NCI-H2171 treated with DMSO at 0.1 percent for 48 hours (cell line): ENCODE measurements at regions not wholly inside any gene's neighbourhood (a gene's known extent, or its start where the extent isn't known, plus 50 kb on each side); places are given as distances from the start of the nearest gene placed in this dataset.

Experiments
- DNase-seq: peaks from one replicate; lab custom pipeline; 2025; lab: John Stamatoyannopoulos, UW

DNA sequence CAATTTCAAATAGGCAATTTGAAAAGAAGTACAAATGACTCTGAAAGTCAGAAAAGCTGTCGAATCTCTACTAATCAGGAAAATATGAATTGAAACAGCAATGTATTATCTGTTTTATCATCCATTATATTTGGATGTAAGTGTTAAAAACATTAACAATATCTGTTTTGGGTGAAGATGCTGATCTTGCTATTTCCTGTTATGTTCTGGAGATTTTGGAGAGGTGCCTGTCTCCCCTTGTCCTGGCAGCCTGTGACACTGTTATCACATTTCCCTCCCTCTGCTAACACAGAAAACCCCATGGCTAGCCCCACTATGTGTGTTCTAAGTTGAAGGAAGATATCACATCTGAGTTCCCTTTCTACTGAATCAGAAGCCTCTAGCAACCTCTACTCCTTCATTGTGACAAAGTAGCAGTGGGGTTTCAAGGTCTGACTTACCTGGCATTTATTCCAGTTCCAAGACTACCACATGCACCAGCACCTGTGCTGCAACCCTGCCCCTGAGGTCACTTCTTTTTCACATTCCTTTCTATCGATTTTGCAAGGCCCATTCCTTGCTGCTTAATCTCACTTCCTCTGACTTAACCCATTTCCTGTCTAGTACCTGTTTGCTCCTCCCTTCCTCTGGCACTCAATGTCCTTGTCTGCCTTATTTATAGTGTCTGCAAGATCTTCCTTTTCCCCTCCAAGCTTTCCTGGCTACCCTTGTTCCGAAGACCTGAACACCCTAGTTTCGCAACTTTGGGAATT, 95.5 kb upstream of the COL8A1 start:
- DNase-seq, result no peak

DNA sequence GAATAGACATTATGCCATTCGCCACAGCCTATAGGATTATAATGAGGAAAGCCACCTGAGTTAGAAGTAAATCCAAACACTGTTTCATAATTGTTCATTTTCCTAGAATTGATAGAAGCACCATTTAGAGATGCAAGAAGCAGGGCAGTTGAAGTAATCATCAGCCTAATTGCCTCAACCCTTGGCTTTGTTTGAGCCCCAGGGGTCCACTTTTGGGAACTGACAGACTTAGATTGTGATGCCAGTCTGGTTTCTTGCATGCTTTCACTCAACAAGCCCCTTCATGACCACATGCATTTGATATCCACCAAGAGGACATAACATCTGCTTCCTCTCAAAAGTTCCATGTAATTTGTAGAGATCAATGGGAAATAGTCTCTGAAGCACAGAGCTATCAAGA, 97.2 kb upstream of the COL8A1 start:
- DNase-seq, result no peak

DNA sequence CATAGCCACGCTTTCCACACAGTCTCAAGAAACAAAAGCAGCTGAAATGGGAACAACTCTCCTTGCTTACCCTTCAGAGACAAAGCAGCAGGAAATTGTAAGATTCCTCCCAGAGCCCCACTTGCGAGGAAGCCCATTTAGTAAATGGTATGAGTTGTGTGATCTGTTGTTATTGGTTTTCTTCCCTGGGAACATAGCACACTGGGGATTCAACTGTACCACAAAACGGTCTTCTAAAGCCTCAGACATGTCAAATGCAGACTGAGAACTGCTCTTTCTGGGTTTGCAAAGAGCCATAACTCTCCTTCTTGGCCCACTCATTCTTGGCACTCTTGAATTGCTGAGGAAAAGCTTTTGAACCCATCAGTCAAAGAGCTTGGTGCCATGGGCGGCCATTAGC, 101.0 kb upstream of the COL8A1 start:
- DNase-seq, result no peak

DNA sequence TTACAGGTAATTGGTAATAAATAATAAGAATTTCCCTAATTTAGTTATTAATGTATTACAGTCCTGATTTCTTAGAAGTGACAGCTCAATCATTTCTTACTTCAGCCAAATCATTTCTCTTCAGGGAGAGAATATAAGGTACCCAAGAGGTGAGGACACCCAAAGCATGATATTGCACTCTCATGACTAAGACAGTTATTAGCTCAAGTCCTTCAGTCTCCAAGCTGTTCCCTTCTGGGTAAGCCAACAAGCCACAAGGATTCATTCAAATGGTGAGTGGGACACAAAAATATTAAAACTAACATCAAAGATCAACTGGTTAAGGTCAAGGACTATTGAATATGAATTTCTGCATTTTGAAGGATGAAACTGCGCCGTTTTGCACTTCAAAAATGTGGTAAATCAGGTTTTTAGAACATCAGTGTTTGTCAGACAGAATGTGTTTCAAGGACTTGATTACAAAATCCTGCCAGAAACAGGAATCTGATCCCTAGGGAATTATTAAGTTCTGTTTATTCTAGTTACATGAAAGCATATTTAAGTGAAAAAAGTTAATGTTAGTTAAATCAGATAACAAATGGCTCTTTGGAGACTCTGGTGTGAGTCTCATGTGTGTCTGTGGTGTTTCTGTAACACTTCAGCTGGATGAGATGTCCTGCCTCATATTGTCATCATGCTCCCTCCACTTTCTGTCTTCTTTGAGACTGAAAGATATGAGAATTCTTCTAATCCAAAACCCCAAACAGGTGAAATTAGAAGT, 101.7 kb upstream of the COL8A1 start:
- DNase-seq, result no peak

DNA sequence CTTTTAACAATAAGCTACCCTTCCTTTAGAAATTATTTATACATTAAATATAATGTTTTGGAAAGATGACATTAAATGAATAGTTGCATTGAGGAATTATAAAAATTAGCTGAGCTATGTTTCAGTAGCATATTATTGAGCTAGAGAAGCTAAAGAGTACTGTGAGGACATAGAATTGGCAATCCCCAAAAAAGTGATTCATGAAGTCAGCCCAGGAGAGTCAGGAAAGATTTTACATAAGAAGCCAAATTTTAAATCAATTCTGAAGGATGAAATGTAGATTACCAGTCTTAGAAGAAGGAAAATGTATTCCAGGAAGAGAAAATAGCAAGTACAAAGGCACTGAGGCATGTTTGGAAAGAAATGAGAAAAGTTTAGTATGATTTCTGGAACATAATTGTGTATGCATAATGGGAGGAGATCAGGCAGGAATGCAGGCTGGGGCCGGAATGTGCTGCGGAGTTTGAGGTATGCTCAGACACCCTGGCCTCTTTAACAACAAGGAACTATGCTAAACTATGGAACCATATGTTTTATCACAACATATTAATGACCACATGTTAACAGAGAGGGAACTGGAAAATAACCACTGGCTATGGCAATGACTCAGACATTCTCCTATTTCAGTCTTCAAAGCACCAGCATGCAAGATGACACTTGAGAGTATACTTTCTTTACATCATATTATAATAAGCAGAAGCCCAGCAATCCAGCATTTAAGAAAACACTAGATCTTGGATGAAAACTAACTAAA, 103.3 kb upstream of the COL8A1 start:
- DNase-seq, result no peak

DNA sequence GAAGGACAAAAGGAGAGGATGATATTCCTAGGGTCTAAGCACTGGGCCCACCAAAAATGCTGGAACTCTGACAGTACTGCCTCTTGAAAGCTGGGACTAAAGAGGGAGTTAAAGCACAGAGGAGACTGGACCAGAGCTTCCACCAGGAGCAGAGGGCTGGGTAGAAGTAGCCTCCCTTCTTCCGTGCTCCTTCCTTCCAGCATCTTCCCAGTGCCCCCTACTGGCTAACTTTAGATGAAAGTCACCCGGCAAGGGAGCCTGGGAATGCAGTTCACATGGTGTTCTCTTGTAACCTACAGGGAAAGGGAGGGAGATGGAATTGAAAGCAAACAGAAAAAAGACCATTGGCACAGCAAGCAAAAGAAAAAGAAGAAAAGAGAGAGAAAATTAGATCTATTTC, 106.1 kb upstream of the COL8A1 start:
- no peak for DNase-seq

DNA sequence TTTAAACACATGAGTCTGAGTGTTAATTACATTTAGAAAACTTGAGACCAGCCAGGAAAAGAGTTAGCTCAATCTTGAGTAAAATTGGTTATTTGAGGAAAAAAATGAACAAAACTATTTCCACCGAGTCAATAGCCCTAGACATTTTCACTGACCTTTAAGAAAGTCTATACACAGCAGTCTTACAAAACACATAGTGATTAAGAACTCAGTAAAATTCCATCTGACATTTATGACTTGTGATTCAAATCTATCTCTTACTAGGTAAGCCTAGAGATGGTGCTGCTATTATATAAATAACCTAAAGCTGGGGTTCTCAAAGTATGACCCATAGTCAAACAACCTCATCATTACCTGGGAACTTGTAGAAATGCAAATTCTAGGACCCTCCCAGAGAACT, 109.1 kb upstream of the COL8A1 start:
- DNase-seq, result no peak

DNA sequence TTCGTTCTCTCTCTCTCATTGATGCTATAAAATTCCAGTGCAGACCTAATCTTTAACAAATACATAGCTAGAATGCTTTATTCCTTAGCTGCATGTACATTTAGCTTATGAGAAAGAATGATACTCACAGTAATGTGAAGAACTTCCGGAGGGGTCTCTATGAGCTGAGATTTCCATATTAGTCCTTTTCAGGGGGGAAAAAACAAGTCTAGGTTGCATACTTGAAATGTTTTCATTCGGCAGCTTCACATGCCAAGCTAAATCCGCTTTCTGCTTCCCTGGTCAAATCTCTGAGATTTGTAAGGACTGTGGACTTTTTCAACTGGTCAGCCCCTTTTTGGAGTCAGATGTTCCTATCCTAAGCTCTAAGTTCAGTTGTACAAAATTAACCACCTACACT, 111.5 kb upstream of the COL8A1 start:
- no peak for DNase-seq

DNA sequence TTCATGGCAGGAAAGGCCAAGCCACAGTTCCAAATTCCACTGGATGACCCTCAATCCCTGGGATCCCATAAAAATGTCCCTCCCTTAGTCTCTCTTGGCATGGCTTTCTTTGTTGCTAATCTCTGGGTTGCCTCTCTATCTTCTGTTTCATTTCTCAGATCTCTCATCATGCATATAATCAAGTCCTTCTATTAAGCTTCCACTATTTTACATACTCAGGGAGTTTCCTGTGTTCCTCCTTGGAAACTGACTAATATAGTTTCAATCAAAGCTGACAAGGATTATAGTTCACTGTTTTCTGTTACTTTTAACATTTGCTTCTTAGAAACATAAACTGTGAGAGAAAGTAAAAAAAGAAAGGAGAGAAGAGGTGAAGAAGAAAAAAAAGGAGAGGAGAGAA, 113.8 kb upstream of the COL8A1 start:
- DNase-seq, result no peak

DNA sequence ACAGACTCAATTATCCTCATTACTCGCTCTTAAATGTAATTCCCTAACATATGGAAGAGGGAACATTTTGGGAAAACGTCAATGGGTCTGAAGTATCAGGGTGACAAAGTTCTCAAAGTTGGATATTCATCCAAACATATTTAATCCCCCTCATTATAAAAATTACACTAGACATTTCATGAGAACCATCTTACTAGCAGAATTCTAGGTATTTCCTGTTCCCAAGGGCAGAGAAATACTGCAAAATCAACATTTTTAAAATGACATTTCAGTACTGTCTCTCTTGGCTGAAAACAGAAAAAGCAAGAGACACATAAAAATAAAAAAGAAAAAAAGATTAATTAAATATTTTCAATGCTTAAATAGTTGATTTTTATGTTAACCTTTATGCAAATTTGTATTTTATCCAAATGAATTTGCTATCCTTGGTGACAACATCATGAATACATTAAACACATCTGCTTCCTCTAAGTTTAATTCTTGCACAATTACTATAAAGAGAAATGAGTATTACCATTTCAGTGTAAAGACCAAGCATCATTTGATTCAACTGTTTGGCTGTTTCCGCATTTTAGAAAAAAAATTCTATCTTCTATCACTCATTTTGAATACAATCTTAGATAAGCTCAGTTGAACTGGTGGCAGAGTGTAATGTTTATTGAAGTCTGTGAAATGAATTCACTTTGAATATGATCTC, 114.8 kb upstream of the COL8A1 start:
- no peak for DNase-seq

DNA sequence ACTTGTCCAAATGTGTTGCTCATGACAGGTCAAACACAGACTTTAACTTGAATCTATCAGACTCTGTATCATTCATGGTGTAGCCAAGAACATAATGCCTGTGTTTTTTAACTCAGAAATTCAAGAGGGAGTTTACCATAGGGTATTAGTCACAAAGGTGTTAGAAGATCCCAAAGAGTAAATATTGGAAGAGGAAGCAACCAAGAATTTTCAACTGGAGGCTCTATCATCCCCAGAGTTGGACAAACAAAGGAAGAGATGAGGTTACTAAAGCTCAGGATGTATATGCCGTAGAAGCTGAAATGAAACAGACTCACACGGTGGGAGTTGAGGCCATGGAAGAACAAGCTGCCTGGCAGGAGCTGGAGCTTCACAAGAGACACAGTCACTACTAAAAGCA, 116.2 kb upstream of the COL8A1 start:
- no peak for DNase-seq

DNA sequence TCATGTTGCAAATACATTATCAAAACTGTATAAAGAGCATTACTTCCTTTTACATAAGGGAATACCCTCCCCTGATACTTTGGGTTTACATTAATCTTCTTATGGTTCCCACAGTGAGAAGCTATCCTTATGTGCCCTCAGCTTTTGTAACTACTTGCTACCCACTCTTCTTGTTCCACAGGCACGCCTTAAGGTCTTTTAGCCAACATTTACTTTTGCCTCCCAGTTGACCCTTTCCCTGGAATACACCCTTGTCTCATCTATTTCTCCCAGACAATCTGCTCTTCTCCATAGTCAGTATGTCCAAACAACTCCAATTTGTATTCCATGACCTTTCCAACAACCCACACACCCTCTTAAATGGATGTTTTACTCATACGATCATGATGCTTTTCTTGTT, 116.8 kb upstream of the COL8A1 start:
- no peak for DNase-seq

DNA sequence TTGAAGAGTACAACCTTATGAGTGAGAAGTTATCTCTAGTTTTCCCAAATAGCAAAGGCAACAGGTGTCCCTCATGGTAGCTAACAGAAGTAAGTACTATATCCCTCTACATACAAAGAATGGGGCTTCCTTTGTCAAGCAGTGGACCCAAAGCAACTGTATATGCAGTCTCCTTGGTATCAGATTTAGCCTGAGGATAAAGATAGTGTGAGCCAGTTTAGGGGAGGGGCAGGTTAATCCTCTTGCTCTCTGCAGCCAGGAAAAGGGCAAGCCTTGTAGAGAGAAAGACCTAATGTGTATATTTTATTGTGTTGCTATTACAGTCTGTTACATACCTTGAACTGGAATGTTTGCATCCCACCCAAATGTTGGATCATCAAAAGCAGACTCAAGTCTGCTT, 117.9 kb upstream of the COL8A1 start:
- DNase-seq, result no peak

DNA sequence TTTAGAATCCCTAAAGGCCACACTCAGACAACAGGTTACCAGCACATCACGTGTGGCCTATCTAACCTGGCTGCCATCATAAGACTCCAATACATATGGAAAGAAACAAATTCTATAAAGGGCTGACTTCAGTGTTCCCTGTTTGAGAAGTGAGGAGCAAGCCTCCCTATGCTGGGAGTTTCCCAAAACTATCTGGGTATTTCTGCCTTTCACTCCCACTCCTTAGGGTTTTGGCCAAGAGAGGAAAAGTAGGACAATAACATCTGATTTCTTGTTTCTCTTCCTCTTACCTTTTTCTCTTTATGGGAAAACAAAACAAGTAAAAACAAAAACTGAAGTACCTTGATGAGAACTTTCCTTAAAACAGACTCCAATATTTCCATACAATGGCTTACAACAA, 121.5 kb upstream of the COL8A1 start:
- no peak for DNase-seq

DNA sequence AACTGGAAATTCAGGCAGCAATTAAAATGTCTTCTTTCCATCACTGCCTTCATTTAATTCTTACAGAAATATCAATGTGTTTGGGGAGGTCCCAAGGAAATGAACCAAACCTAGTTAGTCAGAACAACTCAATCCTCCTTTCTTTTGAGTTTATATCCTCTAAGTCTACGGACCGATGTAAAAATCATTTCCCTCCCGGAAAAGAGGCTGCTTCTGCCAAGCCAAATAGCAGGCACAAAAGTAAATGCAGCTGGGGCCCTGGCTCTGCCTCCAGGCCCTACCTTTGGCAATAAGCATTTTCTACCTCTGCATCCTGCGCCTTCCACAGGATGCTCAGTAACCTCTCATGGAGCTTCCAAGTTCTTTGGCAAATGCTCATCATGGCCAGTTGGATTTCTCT, 122.5 kb upstream of the COL8A1 start:
- DNase-seq, result no peak

DNA sequence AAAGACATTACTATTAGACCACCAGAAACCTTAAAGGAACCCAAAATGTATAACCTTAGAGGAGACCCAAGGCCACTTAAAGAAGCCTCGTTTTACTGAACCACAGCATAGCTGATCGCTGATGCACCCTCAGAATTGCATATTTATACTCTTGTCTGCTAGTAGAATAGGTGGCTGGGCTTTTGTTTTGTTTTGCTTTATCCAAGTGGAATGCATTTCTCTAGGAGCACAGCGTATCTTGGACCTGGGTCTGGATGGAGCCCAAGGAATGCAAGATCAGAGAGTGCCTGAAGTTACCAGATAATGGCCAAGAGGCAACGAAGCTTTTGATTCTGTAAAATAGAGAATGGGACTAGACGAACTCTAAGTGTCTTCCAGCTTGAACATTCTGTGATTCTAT, 129.2 kb upstream of the COL8A1 start:
- no peak for DNase-seq

DNA sequence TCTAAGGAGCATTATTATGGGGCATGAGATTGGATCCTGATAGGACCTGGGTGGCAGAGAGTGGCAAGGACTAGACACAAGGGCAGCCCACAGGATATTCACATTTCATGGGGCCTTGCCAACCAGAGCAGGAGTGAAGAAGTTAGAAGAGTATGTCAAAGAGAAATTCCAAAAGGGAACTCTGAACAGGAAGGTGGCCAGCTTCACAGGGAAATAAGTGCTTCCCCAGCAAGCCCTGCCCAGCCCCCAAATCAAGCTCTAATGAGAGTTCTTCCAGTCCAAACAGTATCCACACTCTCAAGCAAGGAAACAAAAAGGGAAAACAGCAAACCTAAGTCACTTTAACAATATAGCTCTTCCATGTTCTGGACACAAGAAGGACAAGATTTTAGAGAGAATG, 130.2 kb upstream of the COL8A1 start:
- DNase-seq, result no peak

DNA sequence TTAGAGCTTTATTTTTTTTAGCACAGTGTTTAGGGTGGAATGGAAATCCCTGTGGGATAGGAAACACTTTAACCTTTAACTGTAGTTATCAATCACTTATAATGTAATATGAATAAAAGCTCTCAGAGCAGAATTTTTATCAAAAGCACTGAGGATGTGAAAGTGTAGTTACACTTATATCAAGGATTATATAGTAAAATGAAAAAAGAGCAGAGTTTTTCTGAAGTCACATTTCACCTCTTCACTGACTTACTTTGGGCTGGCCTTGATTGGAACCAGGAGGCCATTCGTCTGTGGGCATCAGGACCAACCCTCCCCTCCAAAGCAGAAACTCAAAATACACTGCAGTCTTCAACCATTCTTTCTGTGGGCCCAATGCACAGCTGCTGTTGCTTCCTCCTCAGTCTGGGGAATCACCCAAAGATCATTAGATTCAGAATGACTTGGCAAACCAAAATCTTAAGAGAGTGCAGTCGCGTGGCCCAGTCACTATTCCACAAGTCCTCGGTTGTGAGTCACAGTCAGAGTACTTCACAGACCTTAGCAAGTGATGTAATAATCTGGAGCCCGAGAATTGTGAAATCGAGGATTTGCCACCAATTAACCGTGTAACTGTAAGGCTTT, 132.6 kb upstream of the COL8A1 start:
- no peak for DNase-seq

DNA sequence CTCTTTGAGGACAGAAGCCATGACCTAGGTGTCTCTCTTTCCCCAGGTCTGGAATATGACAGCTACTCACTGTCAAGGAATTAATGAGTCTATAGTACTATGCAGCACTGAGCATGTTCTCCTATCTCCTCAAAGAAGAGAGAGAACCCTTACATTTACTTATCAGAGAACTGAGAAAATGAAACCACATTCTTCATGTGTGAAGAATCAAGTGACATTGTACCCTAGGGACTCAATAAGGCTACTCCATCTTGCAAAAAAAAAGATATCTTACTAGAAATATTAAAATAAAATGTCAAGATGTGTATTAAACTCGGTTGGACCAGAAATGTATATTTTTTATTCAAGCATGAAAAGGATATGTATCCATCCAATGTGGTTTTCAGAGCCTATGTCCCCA, 133.2 kb upstream of the COL8A1 start:
- no peak for DNase-seq

DNA sequence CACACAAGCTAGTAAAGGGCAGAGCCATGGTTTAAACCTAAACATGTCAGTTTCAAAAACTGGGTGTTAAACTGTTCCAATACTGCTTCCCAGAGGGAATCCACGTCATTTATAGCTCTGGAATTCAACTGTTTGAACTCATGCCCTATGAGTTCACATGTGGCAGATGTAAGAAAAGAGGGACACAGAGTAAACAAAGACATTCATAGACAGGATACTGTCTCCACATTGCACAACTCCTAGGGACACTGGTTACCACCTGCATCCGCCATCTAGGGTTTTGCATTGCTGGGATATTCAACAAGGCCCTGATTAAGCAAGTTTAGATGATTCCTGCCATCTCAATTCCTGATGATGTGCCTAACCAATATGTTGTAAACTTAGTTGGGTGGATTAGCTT, 134.1 kb upstream of the COL8A1 start:
- no peak for DNase-seq

DNA sequence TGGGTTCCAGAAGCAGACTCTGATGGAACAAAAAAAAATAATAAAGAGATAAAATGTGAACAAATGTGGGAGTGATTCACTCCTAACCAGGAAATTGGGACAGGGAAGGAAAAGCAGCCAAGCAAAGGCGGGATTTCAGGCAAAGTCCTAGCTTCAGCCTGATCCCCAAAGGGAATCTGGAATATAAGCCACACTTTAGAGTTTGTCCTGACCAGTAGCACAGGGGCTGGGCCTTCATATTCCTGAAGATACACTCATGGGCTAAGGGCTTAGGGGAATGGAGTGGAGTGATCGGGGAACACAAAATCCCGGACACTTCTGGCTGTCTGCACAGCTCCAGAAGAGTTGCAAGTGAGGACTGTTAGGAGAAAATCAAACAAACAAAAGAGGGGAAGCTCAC, 135.0 kb upstream of the COL8A1 start:
- DNase-seq, result no peak

DNA sequence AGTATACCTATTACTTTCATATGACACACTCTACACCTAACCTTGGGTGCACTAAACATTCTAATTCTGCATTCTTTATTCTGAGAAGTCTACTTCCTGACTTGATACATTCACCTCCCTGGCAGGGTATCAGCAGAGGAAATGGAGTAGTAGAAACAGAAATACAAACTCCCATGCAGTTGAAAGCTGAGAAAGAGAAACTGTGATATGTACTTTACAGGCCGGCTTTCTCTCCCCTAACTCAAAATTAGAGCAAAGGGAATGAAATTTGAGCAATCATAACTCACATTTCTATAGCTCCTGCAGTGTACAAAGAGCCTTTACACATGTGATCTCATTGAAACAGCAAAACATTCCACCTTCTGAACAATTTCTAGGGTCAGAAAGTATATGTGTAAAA, 135.5 kb upstream of the COL8A1 start:
- no peak for DNase-seq
